ENCODE measurements at regions not wholly inside any gene's neighbourhood (a gene's known extent, or its start where the extent isn't known, plus 50 kb on each side); places are given as distances from the start of the nearest gene placed in this dataset.

- Histone ChIP-seq H4K91ac (ENCODE audit: insufficient read length, low read depth, low read length) (no peak overlapping the region), H3K14ac (ENCODE audit: insufficient read depth, low read length) (no peak overlapping the region), H3T11ph (ENCODE audit: low read length) (no peak overlapping the region), H3K27ac (ENCODE audit: insufficient read length, low read depth, low read length) (no peak overlapping the region), H3K4me1 (ENCODE audit: insufficient read depth, low read length) (no peaks in the 10 kb centered on the region), H3K4ac (ENCODE audit: low read depth, low read length) (no peak overlapping the region), H3K79me1 (ENCODE audit: insufficient read depth, low read depth, low read length, poor library complexity, severe bottlenecking) (no peaks in the 10 kb centered on the region), H2AFZ (ENCODE audit: low read length) (no peak overlapping the region), H3K18ac (ENCODE audit: insufficient read length, low read depth, low read length) (no peak overlapping the region), H4K20me1 (ENCODE audit: control insufficient read depth, insufficient read depth, insufficient read length) (no peaks in the 10 kb centered on the region), H3K56ac (ENCODE audit: insufficient read length, low read depth, low read length) (no peak overlapping the region), H3K4me2 (ENCODE audit: insufficient read depth, insufficient read length, low read length) (no peak overlapping the region), H3K9ac (ENCODE audit: extremely low read depth, insufficient read length, low read length) (no peak overlapping the region), H2BK120ac (ENCODE audit: low read depth, low read length, poor library complexity, severe bottlenecking) (no peak overlapping the region), H2AK5ac (ENCODE audit: insufficient read length, low read length) (no peak overlapping the region), H2BK12ac (ENCODE audit: insufficient read length, low read depth, low read length) (no peak overlapping the region), H2BK15ac (ENCODE audit: low read depth, low read length) (no peak overlapping the region), H3K23me2 (ENCODE audit: insufficient read length, low read depth, low read length, poor library complexity, severe bottlenecking) (no peaks in the 10 kb centered on the region), H3K23ac (ENCODE audit: insufficient read length, low read depth, low read length) (no peak overlapping the region), H3K27me3 (ENCODE audit: insufficient read depth, low read length) (no peaks in the 10 kb centered on the region), H2BK20ac (ENCODE audit: low read depth, low read length, poor library complexity, severe bottlenecking) (no peak overlapping the region), H4K8ac (replicated peaks; ENCODE audit: insufficient read length, low read depth, low read length) (no peak overlapping the region), H3K79me2 (ENCODE audit: insufficient read depth, low read length) (no peaks in the 10 kb centered on the region), H2BK5ac (ENCODE audit: insufficient read length, low read length) (no peak overlapping the region), H4K5ac (ENCODE audit: insufficient read length, low read depth, low read length) (no peak overlapping the region), H3K9me3 (ENCODE audit: control insufficient read depth, low read depth, low read length) (no peaks in the 10 kb centered on the region)
- no peak overlapping the region for H3K27ac Mint-ChIP-seq
- no peak for DNase-seq
- no peaks in the 10 kb centered on the region; a peak in 1 of 7 replicates for H3K36me3 Mint-ChIP-seq (ENCODE audit: insufficient read depth in 1 of 3, low read depth in 3 of 3)
- no peaks in the 10 kb centered on the region; the same call in 1 of the 2 replicates for H3K27me3 Mint-ChIP-seq (ENCODE audit: low read depth)
- H3K9me3 Mint-ChIP-seq = no peaks in the 10 kb centered on the region
- no peak for TF ChIP-seq CTCF (conservative IDR thresholded peaks at IDR 0.05)
- no CpG with 5 or more reads among the region's 4 CpGs for WGBS (ENCODE audit: extremely low coverage, insufficient read length, low lambda C conversion rate)
- no peak overlapping the region for H3K4me3 Mint-ChIP-seq
- no peaks in the 10 kb centered on the region for H3K4me1 Mint-ChIP-seq
Measured at GRCh38 chr17:13425390-13425789, 176.3 kb downstream of the HS3ST3A1 start.

Data from H9 (cell line).